HCT116 (cell line): ENCODE measurements at regions not wholly inside any gene's neighbourhood (a gene's known extent, or its start where the extent isn't known, plus 50 kb on each side); places are given as distances from the start of the nearest gene placed in this dataset.

Experiments
- ATAC-seq: fragments of 200-7000 bp; cut with Tn5 transposase; 2 replicates; pipeline ENCODE4 v1.9.1; 2020; ENCODE audit warnings: mild to moderate bottlenecking, moderate library complexity
- BruUV-seq: library from RNA; stranded (reverse); fragments of 400-500 nt; replicated peaks from 2 replicates; lab custom pipeline; 2021; lab: Mats Ljungman, UMichigan
- CTCF ChIA-PET: fragments of 300-600 bp; sonication (Branson Sonifier 250); formaldehyde crosslinking; loops from one replicate; lab custom pipeline; 2021; ENCODE audit warnings: antibody characterized with exemption; lab: Charles Lee
- POLR2A ChIA-PET: fragments of 300-600, 350-600 bp; sonication (Branson Sonifier 250); formaldehyde crosslinking; loops from one replicate; lab custom pipeline; 2021; ENCODE audit warnings: antibody characterized with exemption; lab: Charles Lee
- RAD21 ChIA-PET, 2 experiments: fragments of 300-600 bp; sonication (Branson Sonifier 250); formaldehyde crosslinking; loops; one replicate each; lab custom pipeline; 2023; ENCODE audit warnings: low total read pairs in 2 of 2; ENCODE audit not compliant: uncharacterized antibody in 2 of 2, unreplicated experiment in 2 of 2, low non-redundant PET in 1 of 2; lab: Charles Lee
- DNase-seq: peaks from one replicate; pipeline ENCODE4 v3.0.0-alpha.2; 2010; ENCODE audit warnings: low read depth, low spot score
- H2AFZ ChIP-seq: fragments of 200-600 bp; shearing (Covaris generic), sonication (generic); 2 replicates; pipeline ENCODE4 v1.6.1; 2017; ENCODE audit warnings: low read depth, mixed run types, mixed read lengths, antibody characterized with exemption, low read length; ENCODE audit not compliant: poor library complexity, severe bottlenecking
- H3K27ac ChIP-seq: 2 replicates; pipeline ENCODE4 v1.5.1; 2012; ENCODE audit warnings: low read depth, low read length
- H3K27me3 ChIP-seq: fragments of 200-600 bp; sonication (generic); 2 replicates; pipeline ENCODE4 v1.6.1; 2016; ENCODE audit warnings: mixed run types, low read length, mixed read lengths; ENCODE audit not compliant: insufficient read depth
- H3K36me3 ChIP-seq, 2 experiments: fragments of 200-500 bp in 1 of 2; fragments of 200-600 bp in 1 of 2; sonication (Bioruptor generic) in 1 of 2; sonication (generic) in 1 of 2; 2 replicates each; pipeline versions ENCODE4 v1.5.1 to v1.6.1; 2014 to 2016; ENCODE audit warnings: low read length in 2 of 2, inconsistent platforms in 1 of 2, mixed read lengths in 1 of 2, mixed run types in 1 of 2; ENCODE audit not compliant: insufficient read depth in 2 of 2, control insufficient read depth in 1 of 2
- H3K4me1 ChIP-seq, 2 experiments: fragments of 200-600 bp in 1 of 2; sonication (generic) in 1 of 2; 2 replicates each; pipeline versions ENCODE4 v1.5.1 to v1.6.1; 2012 to 2017; ENCODE audit warnings: low read length in 2 of 2, inconsistent platforms in 1 of 2, mild to moderate bottlenecking in 1 of 2, mixed read lengths in 1 of 2, mixed run types in 1 of 2, moderate library complexity in 1 of 2; ENCODE audit not compliant: insufficient read depth in 2 of 2, control insufficient read depth in 1 of 2
- H3K4me2 ChIP-seq: fragments of 200-600 bp; sonication (generic); 2 replicates; pipeline ENCODE4 v1.6.1; 2017; ENCODE audit warnings: mixed run types, low read length, mixed read lengths
- H3K4me3 ChIP-seq, 2 experiments: fragments of 200-600 bp in 1 of 2; sonication (generic) in 1 of 2; replicated peaks in 1 of 2; 2 replicates each; pipeline ENCODE4 v1.5.1; 2011 to 2016; ENCODE audit warnings: low read length in 2 of 2, control low read depth in 1 of 2, low read depth in 1 of 2, mild to moderate bottlenecking in 1 of 2, mixed read lengths in 1 of 2, mixed run types in 1 of 2
- H3K79me2 ChIP-seq: fragments of 200-600 bp; sonication (generic); 2 replicates; pipeline ENCODE4 v1.6.1; 2017; ENCODE audit warnings: mild to moderate bottlenecking, mixed run types, low read length, moderate library complexity, mixed read lengths; ENCODE audit not compliant: insufficient read depth
- H3K9ac ChIP-seq: fragments of 200-600 bp; sonication (generic); 2 replicates; pipeline ENCODE4 v1.6.1; 2016; ENCODE audit warnings: low read length, mixed read lengths
- H3K9me2 ChIP-seq: fragments of 200-600 bp; sonication (generic), shearing (Covaris generic); 2 replicates; pipeline ENCODE4 v1.6.1; 2017; ENCODE audit warnings: mixed run types, mild to moderate bottlenecking, moderate library complexity; ENCODE audit not compliant: insufficient read depth
- H3K9me3 ChIP-seq, 2 experiments: fragments of 200-500 bp in 1 of 2; fragments of 200-600 bp in 1 of 2; sonication (Bioruptor generic) in 1 of 2; sonication (generic) in 1 of 2; 2 replicates each; pipeline ENCODE4 v1.6.1; 2014 to 2017; ENCODE audit warnings: low read length in 2 of 2, mixed read lengths in 2 of 2, inconsistent platforms in 1 of 2, low read depth in 1 of 2, mild to moderate bottlenecking in 1 of 2, mixed run types in 1 of 2, moderate library complexity in 1 of 2; ENCODE audit not compliant: control insufficient read depth in 1 of 2, insufficient read depth in 1 of 2
- H4K20me1 ChIP-seq: fragments of 200-600 bp; sonication (generic), shearing (Covaris generic); 2 replicates; pipeline ENCODE4 v1.6.1; 2017; ENCODE audit warnings: mixed run types, mild to moderate bottlenecking, moderate library complexity; ENCODE audit not compliant: insufficient read depth
- CEBPB ChIP-seq: IDR thresholded peaks from 2 replicates; pipeline ENCODE4 v1.6.1; 2012; ENCODE audit warnings: low read depth
- EGR1 ChIP-seq: IDR thresholded peaks from 2 replicates; pipeline ENCODE4 v1.6.1; 2012; ENCODE audit warnings: low read depth
- ELF1 ChIP-seq: IDR thresholded peaks from 2 replicates; pipeline ENCODE4 v1.6.1; 2012; ENCODE audit warnings: low read depth, borderline replicate concordance
- EZH2 ChIP-seq: fragments of 200-600 bp; sonication (generic); IDR thresholded peaks from 2 replicates; pipeline ENCODE4 v1.6.1; 2017; ENCODE audit warnings: antibody characterized with exemption, mixed run types
- EZH2phosphoT487 ChIP-seq: fragments of 200-600 bp; IDR thresholded peaks from 2 replicates; pipeline ENCODE4 v1.6.1; 2018; ENCODE audit warnings: antibody characterized with exemption, borderline replicate concordance
- FOSL1 ChIP-seq: IDR thresholded peaks from 2 replicates; pipeline ENCODE4 v1.6.1; 2012; ENCODE audit warnings: low read depth
- JUND ChIP-seq: IDR thresholded peaks from 2 replicates; pipeline ENCODE4 v1.6.1; 2012
- POLR2A ChIP-seq: IDR thresholded peaks from 2 replicates; pipeline ENCODE4 v1.7.0; 2011; ENCODE audit warnings: borderline replicate concordance; ENCODE audit not compliant: insufficient read depth, insufficient read length; ENCODE audit errors: extremely low read depth
- RAD21 ChIP-seq: IDR thresholded peaks from 2 replicates; pipeline ENCODE4 v1.6.1; 2012; ENCODE audit warnings: low read depth, mild to moderate bottlenecking
- SIN3A ChIP-seq: IDR thresholded peaks from 2 replicates; pipeline ENCODE4 v1.6.1; 2012; ENCODE audit warnings: low read depth
- SP1 ChIP-seq: IDR thresholded peaks from 2 replicates; pipeline ENCODE4 v1.6.1; 2012; ENCODE audit warnings: low read depth
- SRF ChIP-seq: IDR thresholded peaks from 2 replicates; pipeline ENCODE4 v1.6.1; 2012; ENCODE audit warnings: low read depth
- TCF7L2 ChIP-seq: IDR thresholded peaks from 2 replicates; pipeline ENCODE4 v1.7.0; 2011; ENCODE audit warnings: borderline replicate concordance, inconsistent platforms; ENCODE audit not compliant: insufficient read depth, insufficient read length; ENCODE audit errors: extremely low read depth
- YY1 ChIP-seq: IDR thresholded peaks from 2 replicates; pipeline ENCODE4 v1.6.1; 2011; ENCODE audit warnings: low read length, low read depth, moderate library complexity, mild to moderate bottlenecking; ENCODE audit not compliant: insufficient replicate concordance; ENCODE audit errors: extremely low read depth
- ZFX ChIP-seq: fragments of 450-650 bp; IDR thresholded peaks from 2 replicates; pipeline ENCODE4 v1.6.1; 2017
- ZNF274 ChIP-seq: fragments of 200-500 bp; sonication (Bioruptor generic); IDR thresholded peaks from 2 replicates; pipeline ENCODE4 v1.6.1; 2014; ENCODE audit warnings: mild to moderate bottlenecking, low read depth, low read length, inconsistent platforms
- intact Hi-C: fragments of 100-400 bp; cut with micrococcal nuclease; formaldehyde crosslinking; loops from 2 replicates; pipeline ENCODE4 v1.10.0; 2022
- TF ChIP-seq, protein P1 (sequence below): IDR thresholded peaks from 2 replicates; pipeline ENCODE4 v1.6.1; 2012; ENCODE audit warnings: low read depth
- TF ChIP-seq, protein P2 (sequence below): IDR thresholded peaks from 2 replicates; pipeline ENCODE4 v1.6.1; 2012
- TF ChIP-seq, protein P3 (sequence below): IDR thresholded peaks from 2 replicates; pipeline ENCODE4 v1.6.1; 2011; ENCODE audit warnings: mild to moderate bottlenecking, low read length, moderate library complexity; ENCODE audit not compliant: insufficient replicate concordance; ENCODE audit errors: extremely low read depth
- TF ChIP-seq, protein P4 (sequence below), 3 experiments: fragments of 200-600 bp in 1 of 3; sonication (generic) in 1 of 3; IDR thresholded peaks in 2 of 3; conservative IDR thresholded peaks in 1 of 3; 2 replicates each; pipeline ENCODE4 v1.5.1; 2012 to 2017; ENCODE audit warnings: low read depth in 2 of 3, low read length in 2 of 3, antibody characterized with exemption in 1 of 3, borderline replicate concordance in 1 of 3, control low read depth in 1 of 3, mild to moderate bottlenecking in 1 of 3, mixed read lengths in 1 of 3, mixed run types in 1 of 3, moderate library complexity in 1 of 3; ENCODE audit not compliant: insufficient read depth in 1 of 3

DNA sequence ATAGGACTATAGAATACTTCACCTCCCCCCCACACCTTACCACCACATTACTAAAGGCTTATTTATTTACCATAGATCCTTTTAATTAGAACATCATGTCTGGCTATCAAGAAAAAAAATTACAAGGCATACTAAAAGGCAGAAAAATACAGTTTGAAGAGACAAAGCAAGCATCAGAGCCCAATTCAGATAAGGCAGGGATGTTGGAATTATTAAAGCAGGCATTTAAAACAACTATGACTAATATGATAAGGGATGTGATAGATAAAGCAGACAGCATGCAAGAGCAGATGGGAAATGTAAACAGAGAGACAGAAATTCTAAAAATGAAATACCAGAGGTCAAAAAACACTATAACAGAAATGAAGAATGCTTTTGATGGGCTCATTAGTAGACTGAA, 55.4 kb upstream of the SMIM21 start:
- H3K4me3 ChIP-seq = no peak overlapping the region
- CTCF ChIA-PET = no interaction called here
- no peak overlapping the region for H2AFZ ChIP-seq
- intact Hi-C loops = no loop called here
- H4K20me1 ChIP-seq = no peaks in the 10 kb centered on the region
- peaks cover 0 to 8% of the 10 kb centered on the region in 2 experiments; a peak in 1 of 4 replicates for H3K4me1 ChIP-seq
- H3K27me3 ChIP-seq = no peaks in the 10 kb centered on the region
- no peaks in the 10 kb centered on the region for H3K36me3 ChIP-seq
- DNase-seq = no peak
- POLR2A ChIA-PET = no interaction called here
- H3K9ac ChIP-seq = no peak overlapping the region
- no peaks in the 10 kb centered on the region for H3K9me2 ChIP-seq
- BruUV-seq = no TSS peak
- no peak overlapping the region for H3K4me2 ChIP-seq
- TF ChIP-seq, protein P1, sequence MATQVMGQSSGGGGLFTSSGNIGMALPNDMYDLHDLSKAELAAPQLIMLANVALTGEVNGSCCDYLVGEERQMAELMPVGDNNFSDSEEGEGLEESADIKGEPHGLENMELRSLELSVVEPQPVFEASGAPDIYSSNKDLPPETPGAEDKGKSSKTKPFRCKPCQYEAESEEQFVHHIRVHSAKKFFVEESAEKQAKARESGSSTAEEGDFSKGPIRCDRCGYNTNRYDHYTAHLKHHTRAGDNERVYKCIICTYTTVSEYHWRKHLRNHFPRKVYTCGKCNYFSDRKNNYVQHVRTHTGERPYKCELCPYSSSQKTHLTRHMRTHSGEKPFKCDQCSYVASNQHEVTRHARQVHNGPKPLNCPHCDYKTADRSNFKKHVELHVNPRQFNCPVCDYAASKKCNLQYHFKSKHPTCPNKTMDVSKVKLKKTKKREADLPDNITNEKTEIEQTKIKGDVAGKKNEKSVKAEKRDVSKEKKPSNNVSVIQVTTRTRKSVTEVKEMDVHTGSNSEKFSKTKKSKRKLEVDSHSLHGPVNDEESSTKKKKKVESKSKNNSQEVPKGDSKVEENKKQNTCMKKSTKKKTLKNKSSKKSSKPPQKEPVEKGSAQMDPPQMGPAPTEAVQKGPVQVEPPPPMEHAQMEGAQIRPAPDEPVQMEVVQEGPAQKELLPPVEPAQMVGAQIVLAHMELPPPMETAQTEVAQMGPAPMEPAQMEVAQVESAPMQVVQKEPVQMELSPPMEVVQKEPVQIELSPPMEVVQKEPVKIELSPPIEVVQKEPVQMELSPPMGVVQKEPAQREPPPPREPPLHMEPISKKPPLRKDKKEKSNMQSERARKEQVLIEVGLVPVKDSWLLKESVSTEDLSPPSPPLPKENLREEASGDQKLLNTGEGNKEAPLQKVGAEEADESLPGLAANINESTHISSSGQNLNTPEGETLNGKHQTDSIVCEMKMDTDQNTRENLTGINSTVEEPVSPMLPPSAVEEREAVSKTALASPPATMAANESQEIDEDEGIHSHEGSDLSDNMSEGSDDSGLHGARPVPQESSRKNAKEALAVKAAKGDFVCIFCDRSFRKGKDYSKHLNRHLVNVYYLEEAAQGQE = no peak
- TF ChIP-seq SP1 (no peak), EZH2 (no peak), JUND (no peak), POLR2A (no peak), SRF (no peak), RAD21 (no peak), FOSL1 (no peak), CEBPB (no peak), EZH2phosphoT487 (no peak), ELF1 (no peak), SIN3A (no peak), ZFX (no peak), TCF7L2 (no peak), ZNF274 (no peak), EGR1 (no peak), YY1 (no peak)
- TF ChIP-seq, protein P2, sequence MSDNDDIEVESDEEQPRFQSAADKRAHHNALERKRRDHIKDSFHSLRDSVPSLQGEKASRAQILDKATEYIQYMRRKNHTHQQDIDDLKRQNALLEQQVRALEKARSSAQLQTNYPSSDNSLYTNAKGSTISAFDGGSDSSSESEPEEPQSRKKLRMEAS = no peak
- TF ChIP-seq, protein P3, sequence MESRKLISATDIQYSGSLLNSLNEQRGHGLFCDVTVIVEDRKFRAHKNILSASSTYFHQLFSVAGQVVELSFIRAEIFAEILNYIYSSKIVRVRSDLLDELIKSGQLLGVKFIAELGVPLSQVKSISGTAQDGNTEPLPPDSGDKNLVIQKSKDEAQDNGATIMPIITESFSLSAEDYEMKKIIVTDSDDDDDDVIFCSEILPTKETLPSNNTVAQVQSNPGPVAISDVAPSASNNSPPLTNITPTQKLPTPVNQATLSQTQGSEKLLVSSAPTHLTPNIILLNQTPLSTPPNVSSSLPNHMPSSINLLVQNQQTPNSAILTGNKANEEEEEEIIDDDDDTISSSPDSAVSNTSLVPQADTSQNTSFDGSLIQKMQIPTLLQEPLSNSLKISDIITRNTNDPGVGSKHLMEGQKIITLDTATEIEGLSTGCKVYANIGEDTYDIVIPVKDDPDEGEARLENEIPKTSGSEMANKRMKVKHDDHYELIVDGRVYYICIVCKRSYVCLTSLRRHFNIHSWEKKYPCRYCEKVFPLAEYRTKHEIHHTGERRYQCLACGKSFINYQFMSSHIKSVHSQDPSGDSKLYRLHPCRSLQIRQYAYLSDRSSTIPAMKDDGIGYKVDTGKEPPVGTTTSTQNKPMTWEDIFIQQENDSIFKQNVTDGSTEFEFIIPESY = no peak
- TF ChIP-seq, protein P4, sequence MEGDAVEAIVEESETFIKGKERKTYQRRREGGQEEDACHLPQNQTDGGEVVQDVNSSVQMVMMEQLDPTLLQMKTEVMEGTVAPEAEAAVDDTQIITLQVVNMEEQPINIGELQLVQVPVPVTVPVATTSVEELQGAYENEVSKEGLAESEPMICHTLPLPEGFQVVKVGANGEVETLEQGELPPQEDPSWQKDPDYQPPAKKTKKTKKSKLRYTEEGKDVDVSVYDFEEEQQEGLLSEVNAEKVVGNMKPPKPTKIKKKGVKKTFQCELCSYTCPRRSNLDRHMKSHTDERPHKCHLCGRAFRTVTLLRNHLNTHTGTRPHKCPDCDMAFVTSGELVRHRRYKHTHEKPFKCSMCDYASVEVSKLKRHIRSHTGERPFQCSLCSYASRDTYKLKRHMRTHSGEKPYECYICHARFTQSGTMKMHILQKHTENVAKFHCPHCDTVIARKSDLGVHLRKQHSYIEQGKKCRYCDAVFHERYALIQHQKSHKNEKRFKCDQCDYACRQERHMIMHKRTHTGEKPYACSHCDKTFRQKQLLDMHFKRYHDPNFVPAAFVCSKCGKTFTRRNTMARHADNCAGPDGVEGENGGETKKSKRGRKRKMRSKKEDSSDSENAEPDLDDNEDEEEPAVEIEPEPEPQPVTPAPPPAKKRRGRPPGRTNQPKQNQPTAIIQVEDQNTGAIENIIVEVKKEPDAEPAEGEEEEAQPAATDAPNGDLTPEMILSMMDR (IDR thresholded peaks at IDR 0.05 in 2 of 3, conservative IDR thresholded peaks at IDR 0.05 in 1 of 3; ENCODE audit: borderline replicate concordance in 1 of 3, insufficient read depth in 1 of 3, low read depth in 2 of 3, low read length in 2 of 3) = no peak
- TF ChIP-seq, all 23 proteins: peak for 0
- RAD21 ChIA-PET = no interaction called here
- ATAC-seq = no peak
- H3K9me3 ChIP-seq = peaks cover 8 to 12% of the 10 kb centered on the region in 2 experiments; a peak in 2 of 4 replicates
- H3K79me2 ChIP-seq = no peaks in the 10 kb centered on the region
- H3K27ac ChIP-seq = no peak overlapping the region
